Panc1 (cell line): ENCODE measurements at regions not wholly inside any gene's neighbourhood (a gene's known extent, or its start where the extent isn't known, plus 50 kb on each side); places are given as distances from the start of the nearest gene placed in this dataset.

Source experiments
- CTCF ChIP-seq: fragments of 450-650 bp; IDR thresholded peaks from 2 replicates; pipeline ENCODE4 v1.5.1; 2017; ENCODE audit warnings: mild to moderate bottlenecking
- POLR2AphosphoS5 ChIP-seq: IDR thresholded peaks from 2 replicates; pipeline ENCODE4 v1.6.1; 2012; ENCODE audit warnings: mild to moderate bottlenecking, low read depth, low read length, moderate library complexity
- REST ChIP-seq, 2 experiments: IDR thresholded peaks; 2 replicates each; pipeline ENCODE4 v1.6.1; 2011 to 2012; ENCODE audit warnings: low read depth in 2 of 2, control low read depth in 1 of 2, low read length in 1 of 2, mild to moderate bottlenecking in 1 of 2, moderate library complexity in 1 of 2; ENCODE audit not compliant: insufficient read depth in 1 of 2
- SIN3A ChIP-seq: IDR thresholded peaks from 2 replicates; pipeline ENCODE4 v1.6.1; 2012; ENCODE audit warnings: low read depth, mild to moderate bottlenecking, low read length, moderate library complexity, borderline replicate concordance; ENCODE audit not compliant: insufficient read depth

- TF ChIP-seq REST (IDR thresholded peaks at IDR 0.05; ENCODE audit: insufficient read depth in 1 of 2, low read depth in 2 of 2, low read length in 1 of 2): no peak
- no peak for TF ChIP-seq POLR2AphosphoS5
- no peak for TF ChIP-seq CTCF
- TF ChIP-seq SIN3A: no peak
Measured at GRCh38 chr15:72857331-72858063, 73.9 kb upstream of the ADPGK start.
